Naive B cell (primary cell): ENCODE measurements at regions not wholly inside any gene's neighbourhood (a gene's known extent, or its start where the extent isn't known, plus 50 kb on each side); places are given as distances from the start of the nearest gene placed in this dataset.

ENCODE experiments used
- ATAC-seq, 2 donors: fragments of 150-1000 bp; cut with Tn5 transposase; 2 replicates each; pipeline ENCODE4 v1.10.0; 2021; ENCODE audit warnings: low read depth in 2 of 2, mild to moderate bottlenecking in 2 of 2, moderate library complexity in 2 of 2
- DNase-seq: peaks from one replicate; pipeline ENCODE4 v3.0.0; 2022
- H3K27ac Mint-ChIP-seq, 6 donors: one replicate each; pipeline ENCODE4 v1.8.0; 2020 to 2022; ENCODE audit warnings: mild to moderate bottlenecking in 6 of 6, mixed read lengths in 6 of 6, moderate library complexity in 5 of 6, inconsistent platforms in 2 of 6
- H3K27me3 Mint-ChIP-seq, 3 donors: one replicate each; pipeline ENCODE4 v1.8.0; 2021 to 2022; ENCODE audit warnings: mixed read lengths in 3 of 3, mild to moderate bottlenecking in 1 of 3
- H3K36me3 Mint-ChIP-seq, 2 donors: one replicate each; pipeline ENCODE4 v1.8.0; 2020 to 2022; ENCODE audit warnings: mixed read lengths in 2 of 2, inconsistent platforms in 1 of 2, mild to moderate bottlenecking in 1 of 2
- H3K4me1 Mint-ChIP-seq, 3 donors: one replicate each; pipeline ENCODE4 v1.8.0; 2020 to 2022; ENCODE audit warnings: mixed read lengths in 3 of 3, inconsistent platforms in 1 of 3, mild to moderate bottlenecking in 1 of 3, moderate library complexity in 1 of 3
- H3K4me3 Mint-ChIP-seq, 8 donors: one replicate each; pipeline ENCODE4 v1.8.0; 2020 to 2022; ENCODE audit warnings: mild to moderate bottlenecking in 8 of 8, mixed read lengths in 8 of 8, moderate library complexity in 8 of 8, inconsistent platforms in 2 of 8
- H3K9me3 Mint-ChIP-seq, 7 donors: one replicate each; pipeline ENCODE4 v1.8.0; 2020 to 2022; ENCODE audit warnings: mixed read lengths in 7 of 7, mild to moderate bottlenecking in 5 of 7, inconsistent platforms in 2 of 7, moderate library complexity in 1 of 7

DNA sequence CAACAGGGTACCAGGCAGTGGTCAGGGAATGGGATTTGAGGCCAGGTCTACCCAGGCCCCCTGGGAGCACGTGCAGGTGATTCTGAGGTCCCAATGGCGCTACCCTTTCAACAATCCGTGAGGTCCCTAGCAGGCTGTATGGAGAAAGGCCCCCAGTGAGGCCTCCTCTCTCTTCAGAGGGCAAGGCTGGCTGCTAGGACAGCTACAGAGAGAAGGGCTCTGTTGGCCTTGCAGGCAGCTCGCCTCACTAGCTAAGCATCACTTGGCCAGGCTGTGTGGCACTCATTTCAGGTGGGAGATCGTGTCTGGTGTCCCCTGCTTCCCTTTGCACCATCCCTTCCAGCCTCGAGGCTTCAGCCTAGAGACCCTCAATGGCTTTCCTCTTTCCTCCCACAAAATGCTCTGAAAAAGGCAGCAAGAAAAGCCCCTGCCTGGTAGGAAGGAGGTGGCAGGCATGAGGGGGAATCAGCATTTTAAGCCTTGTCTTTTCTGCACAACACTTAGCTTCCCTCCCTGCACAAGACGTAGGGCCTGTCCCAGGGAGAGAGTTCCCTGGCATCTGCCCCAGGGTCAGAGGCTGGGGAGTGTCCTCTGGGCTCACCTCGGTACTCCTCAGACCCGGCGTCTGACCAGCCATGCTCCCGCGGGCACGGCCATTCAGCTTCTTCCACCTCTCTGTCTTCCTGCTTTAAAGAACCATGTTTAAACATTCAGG lies 111.8 kb downstream of the ASB7 start:
- DNase-seq (no peak), ATAC-seq (no peak)
- Mint-ChIP-seq H3K9me3 (peaks cover 0 to 18% (median 4%) of the 10 kb centered on the region in 7 donors), H3K27me3 (peaks cover 6 to 27% (median 12%) of the 10 kb centered on the region in 3 donors), H3K27ac (no peak overlapping the region), H3K4me3 (no peak overlapping the region), H3K36me3 (peaks cover under 1 to 14% of the 10 kb centered on the region in 2 donors), H3K4me1 (peaks cover 0 to 4% (median 0%) of the 10 kb centered on the region in 3 donors)

DNA sequence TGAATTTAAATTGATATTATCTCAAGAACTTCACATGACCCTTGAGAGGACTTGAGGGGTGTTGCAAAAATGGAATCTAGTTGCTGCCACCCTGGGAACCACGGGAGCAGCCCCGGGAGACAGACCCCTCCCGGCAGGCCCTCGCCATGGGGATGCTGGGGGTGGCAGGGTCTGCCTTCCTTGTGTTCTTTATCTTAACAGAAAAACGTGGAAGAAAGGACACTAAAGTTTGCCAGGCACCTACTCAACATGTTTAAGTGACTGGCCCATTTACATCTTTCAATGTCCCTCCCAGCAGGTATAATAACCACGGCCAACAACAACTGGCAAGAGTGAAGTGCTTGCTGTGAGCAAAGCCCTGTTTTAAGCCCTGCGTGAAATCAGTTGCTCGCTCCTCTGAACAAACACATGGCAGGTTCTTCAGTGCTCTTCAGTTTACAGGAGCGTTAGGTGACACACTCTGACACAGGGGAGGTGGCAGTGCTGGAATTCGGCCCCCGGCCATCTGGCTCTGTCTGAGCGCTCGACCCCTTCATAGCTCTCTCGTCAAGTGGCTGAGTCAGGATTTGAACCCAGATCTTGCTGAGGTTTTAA lies 112.5 kb downstream of the ASB7 start:
- Mint-ChIP-seq H3K9me3 (peaks cover 0 to 13% (median 2%) of the 10 kb centered on the region in 7 donors), H3K27me3 (peaks cover 5 to 27% (median 12%) of the 10 kb centered on the region in 3 donors), H3K36me3 (peaks cover 0 to 9% of the 10 kb centered on the region in 2 donors), H3K27ac (no peak overlapping the region), H3K4me1 (peaks cover 0 to 4% (median 0%) of the 10 kb centered on the region in 3 donors), H3K4me3 (no peak overlapping the region)
- ATAC-seq = no peak
- no peak for DNase-seq

DNA sequence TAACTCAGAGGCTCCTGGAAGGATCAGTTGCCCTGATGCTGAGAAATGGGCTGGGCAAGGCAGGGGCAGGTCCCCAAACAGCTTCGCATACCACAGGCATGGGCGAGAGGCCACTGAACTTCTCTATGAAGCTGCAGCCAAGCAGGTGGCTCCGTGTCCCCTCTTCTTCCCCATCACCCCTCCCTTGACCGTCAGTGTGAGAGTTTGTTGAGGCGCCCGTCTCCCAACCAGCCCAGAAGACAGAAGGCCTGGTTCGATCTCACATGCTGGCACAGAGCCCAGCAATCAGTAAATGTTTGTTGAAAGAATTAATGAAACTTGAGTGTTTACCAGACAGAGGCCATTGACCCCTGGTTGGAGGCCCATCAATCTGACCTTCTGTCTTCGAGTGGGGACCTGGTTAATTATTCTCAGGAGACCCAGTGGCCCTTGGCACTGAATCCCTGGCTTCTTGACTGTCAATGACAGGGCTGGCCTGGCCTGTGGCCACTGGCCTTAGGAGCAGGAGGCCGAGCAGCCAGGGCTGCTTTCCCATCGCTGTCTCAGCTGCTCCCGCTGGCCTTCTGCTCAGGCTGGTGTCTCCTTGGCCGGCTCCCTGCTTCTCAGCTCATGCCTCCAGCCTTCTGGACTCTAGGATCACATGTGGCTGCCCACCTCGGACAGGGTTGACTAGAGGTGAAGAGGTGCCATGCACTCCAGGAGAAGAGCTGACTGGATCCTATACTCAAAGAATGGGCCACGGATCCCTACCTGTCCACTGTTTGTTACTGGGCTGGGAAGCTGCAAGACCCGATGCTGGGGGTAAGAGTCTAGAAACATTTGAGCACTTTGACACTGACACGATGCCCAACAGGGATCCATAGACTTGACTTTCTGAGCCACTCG lies 113.4 kb downstream of the ASB7 start:
- Mint-ChIP-seq H3K9me3 (peaks cover 0 to 5% (median 0%) of the 10 kb centered on the region in 7 donors), H3K27ac (no peak overlapping the region), H3K36me3 (no peaks in the 10 kb centered on the region), H3K4me1 (peaks cover 0 to 4% (median 0%) of the 10 kb centered on the region in 3 donors), H3K27me3 (peaks cover 5 to 27% (median 12%) of the 10 kb centered on the region in 3 donors), H3K4me3 (no peak overlapping the region)
- ATAC-seq (no peak), DNase-seq (no peak)

DNA sequence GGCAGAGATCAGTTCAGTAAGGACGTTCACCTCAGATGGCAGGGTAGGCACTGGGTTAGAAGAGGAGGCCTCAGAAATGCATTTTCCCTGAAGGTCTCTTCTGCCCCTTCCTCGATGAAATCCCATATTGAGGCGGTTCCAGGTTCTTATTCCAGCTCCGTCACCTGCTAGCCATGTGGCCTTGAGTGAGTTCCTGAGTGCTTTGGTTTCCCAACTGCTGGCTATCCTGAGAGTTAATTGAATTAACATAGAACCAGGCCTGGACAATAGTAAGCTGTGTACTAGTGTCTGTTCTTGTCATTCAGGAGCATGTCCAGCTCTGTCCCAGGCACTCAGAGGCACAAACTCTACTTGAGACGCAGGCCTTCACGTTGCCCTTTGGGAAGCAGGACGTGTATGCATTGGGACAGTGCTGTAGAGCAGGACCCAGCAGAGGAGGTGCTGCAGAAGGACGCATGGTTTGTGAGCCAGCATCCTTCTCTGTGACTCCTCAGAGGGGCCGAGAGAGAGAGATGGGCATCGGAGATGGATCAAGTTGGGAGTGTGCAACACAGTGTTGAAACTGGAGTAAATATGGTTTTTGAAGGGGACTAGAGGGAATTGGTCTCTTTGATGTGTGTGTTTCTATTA lies 114.2 kb downstream of the ASB7 start:
- no peaks in the 10 kb centered on the region for H3K36me3 Mint-ChIP-seq
- H3K4me3 Mint-ChIP-seq = peak overlapping the region in 1 of 8 donors; percentile 5
- ATAC-seq (no peak), DNase-seq (no peak)
- H3K27me3 Mint-ChIP-seq = peaks cover 5 to 27% (median 12%) of the 10 kb centered on the region in 3 donors
- H3K4me1 Mint-ChIP-seq = peaks cover 0 to 4% (median 0%) of the 10 kb centered on the region in 3 donors
- no peak overlapping the region for H3K27ac Mint-ChIP-seq
- H3K9me3 Mint-ChIP-seq = peaks cover 0 to 5% (median 0%) of the 10 kb centered on the region in 7 donors

GRCh38 chr15:100717596-100717995 lies 115.2 kb downstream of the ASB7 start:
- Mint-ChIP-seq H3K9me3 (peaks cover 0 to 5% (median 0%) of the 10 kb centered on the region in 7 donors), H3K27me3 (peaks cover 5 to 27% (median 12%) of the 10 kb centered on the region in 3 donors), H3K36me3 (no peaks in the 10 kb centered on the region), H3K4me1 (peaks cover 0 to 4% (median 0%) of the 10 kb centered on the region in 3 donors), H3K27ac (no peak overlapping the region), H3K4me3 (peak overlapping the region in 1 of 8 donors; percentile 52)
- ATAC-seq (no peak), DNase-seq (no peak)

DNA sequence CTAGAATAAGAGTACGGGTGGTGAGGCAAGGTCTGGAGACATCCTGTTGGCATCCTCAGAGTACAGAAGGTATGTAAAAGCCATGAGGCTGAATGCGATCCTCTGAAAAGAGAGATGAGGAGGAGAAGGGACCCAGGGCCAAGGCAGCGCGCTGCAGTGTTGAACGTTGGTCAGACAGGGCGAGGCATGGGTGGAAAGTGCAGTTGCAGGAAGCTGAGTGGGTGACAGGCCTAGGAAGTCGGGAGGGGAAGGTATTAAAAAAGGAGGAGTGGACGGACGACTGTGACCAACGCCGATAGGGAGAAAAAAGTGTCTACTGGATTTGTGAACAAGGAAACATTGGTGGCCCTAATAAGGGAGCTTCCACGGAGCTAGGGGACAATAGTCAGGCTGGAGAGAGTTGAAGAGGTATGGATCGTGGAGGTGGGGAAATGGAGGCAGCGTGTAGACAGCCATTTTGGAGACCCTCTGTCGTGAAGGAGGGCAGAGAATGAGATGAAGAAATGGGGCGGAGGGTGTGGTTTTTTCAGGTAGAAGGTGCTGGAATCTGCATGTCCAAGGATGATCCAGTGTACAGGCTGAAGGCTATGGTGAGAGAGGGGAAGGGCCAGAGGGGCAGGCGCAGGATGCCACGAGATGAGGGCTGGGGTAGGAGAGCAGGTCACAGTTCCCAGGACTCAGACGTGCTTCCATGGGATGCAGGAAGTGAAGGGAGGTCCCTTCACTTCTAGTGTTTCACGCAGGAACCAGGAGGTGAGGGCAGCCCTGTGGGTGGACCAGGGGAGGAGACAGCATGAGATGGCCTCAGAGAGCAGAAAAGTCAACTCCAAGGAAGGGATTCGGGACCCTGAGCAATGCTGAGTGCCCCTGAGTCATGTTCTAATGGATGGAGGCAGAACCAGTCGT lies 115.9 kb downstream of the ASB7 start:
- no peak for DNase-seq
- Mint-ChIP-seq H3K4me3 (peak overlapping the region in 1 of 8 donors; percentile 30), H3K36me3 (no peaks in the 10 kb centered on the region), H3K4me1 (peaks cover 0 to 4% (median 0%) of the 10 kb centered on the region in 3 donors), H3K27ac (peak overlapping the region in 1 of 6 donors; percentile 26), H3K27me3 (peaks cover 5 to 27% (median 13%) of the 10 kb centered on the region in 3 donors), H3K9me3 (peaks cover 0 to 5% (median 0%) of the 10 kb centered on the region in 7 donors)
- no peak for ATAC-seq

GRCh38 chr15:100720406-100720967 lies 118.1 kb downstream of the ASB7 start:
- ATAC-seq (no peak), DNase-seq (no peak)
- no peak overlapping the region for H3K27ac Mint-ChIP-seq
- H3K4me3 Mint-ChIP-seq = no peak overlapping the region
- H3K27me3 Mint-ChIP-seq = peaks cover 5 to 27% (median 16%) of the 10 kb centered on the region in 3 donors
- H3K9me3 Mint-ChIP-seq = peaks cover 0 to 5% (median 0%) of the 10 kb centered on the region in 7 donors
- H3K36me3 Mint-ChIP-seq = no peaks in the 10 kb centered on the region
- H3K4me1 Mint-ChIP-seq = peaks cover 0 to 4% (median 0%) of the 10 kb centered on the region in 3 donors

- Mint-ChIP-seq H3K27ac (no peak overlapping the region), H3K4me3 (no peak overlapping the region), H3K9me3 (peaks cover 0 to 5% (median 0%) of the 10 kb centered on the region in 7 donors), H3K27me3 (peaks cover under 1 to 21% (median 16%) of the 10 kb centered on the region in 3 donors), H3K36me3 (no peaks in the 10 kb centered on the region), H3K4me1 (peaks cover 0 to 4% (median 0%) of the 10 kb centered on the region in 3 donors)
- no peak for ATAC-seq
- no peak for DNase-seq
Measured at GRCh38 chr15:100721758-100722550, 119.6 kb downstream of the ASB7 start.

DNA sequence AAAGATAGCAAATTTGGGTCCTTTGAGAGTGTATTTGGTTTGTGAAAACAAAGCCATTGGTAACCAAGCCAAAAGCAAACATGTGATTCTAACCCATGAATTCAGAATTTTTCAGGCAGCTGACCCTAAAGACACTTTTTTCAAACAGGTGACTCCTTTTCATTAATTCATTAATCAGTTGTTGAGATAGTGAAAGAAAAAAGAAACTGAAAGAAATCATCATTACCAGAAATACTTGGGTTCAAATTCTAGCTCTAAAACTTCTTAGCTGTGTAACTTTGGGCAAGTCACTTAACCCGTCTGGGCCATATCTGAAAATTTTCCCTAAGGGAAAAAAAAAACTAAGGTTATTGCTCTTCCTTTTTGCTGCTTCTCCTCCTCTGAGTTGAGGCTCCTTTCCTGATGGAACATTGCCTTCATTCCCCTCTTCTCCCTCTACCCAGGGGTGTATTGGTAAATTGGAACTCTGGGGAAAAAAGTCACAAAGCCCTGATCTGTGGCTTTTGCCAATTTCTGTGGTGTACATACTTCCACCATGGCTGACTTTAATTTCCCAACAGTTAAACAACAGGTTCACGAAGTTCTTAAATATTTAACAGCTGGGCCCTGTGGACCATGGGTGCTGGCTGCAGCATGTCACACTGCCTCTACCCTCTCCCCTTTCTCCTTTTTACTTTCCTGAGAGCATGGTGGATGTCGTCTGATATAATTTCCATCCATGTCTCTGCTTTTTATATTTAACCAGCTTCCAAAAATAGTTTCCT lies 120.3 kb downstream of the ASB7 start:
- H3K4me3 Mint-ChIP-seq = no peak overlapping the region
- H3K27ac Mint-ChIP-seq = peak overlapping the region in 1 of 6 donors; percentile 69
- peaks cover 0 to 4% (median 0%) of the 10 kb centered on the region in 3 donors for H3K4me1 Mint-ChIP-seq
- DNase-seq = no peak
- no peak for ATAC-seq
- H3K27me3 Mint-ChIP-seq = peaks cover 0 to 14% (median 13%) of the 10 kb centered on the region in 3 donors
- H3K9me3 Mint-ChIP-seq = peaks cover 0 to 5% (median 0%) of the 10 kb centered on the region in 7 donors
- H3K36me3 Mint-ChIP-seq = no peaks in the 10 kb centered on the region

DNA sequence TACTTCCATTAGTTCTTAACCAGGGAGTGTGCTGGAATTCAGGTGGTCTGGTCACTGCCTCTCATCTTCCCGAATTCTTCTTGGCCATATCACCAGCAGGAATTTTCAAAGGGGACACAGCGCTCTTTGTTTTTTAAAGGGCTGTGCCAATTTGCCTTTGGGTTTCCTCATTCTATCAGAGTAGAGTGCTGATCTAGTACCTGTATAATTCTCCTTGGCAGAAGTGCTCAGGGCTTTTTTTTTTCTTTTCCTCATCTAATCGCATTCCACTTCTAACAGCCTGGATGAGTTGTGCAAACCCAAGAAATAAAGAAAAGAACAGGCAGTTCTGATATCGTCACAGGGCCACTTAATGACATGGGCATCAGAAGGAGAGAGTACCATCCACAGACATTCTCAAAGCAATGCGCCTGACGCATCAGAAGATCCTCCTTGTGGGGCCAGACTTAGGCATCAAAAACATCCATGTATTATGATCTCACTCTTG lies 121.0 kb downstream of the ASB7 start:
- H3K4me3 Mint-ChIP-seq = no peak overlapping the region
- no peak for DNase-seq
- H3K27ac Mint-ChIP-seq = peak overlapping the region in 1 of 6 donors; percentile 69
- H3K36me3 Mint-ChIP-seq = no peaks in the 10 kb centered on the region
- peaks cover 6 to 8% (median 7%) of the 10 kb centered on the region in 3 donors for H3K27me3 Mint-ChIP-seq
- H3K4me1 Mint-ChIP-seq = peaks cover 0 to 2% (median 0%) of the 10 kb centered on the region in 3 donors
- peaks cover 0 to 1% (median 0%) of the 10 kb centered on the region in 7 donors for H3K9me3 Mint-ChIP-seq
- no peak for ATAC-seq
